H1 (cell line): ENCODE measurements at regions not wholly inside any gene's neighbourhood (a gene's known extent, or its start where the extent isn't known, plus 50 kb on each side); places are given as distances from the start of the nearest gene placed in this dataset.

Experiments used
- ATF2 ChIP-seq: IDR thresholded peaks from 2 replicates; pipeline ENCODE4 v1.6.1; 2012; ENCODE audit warnings: low read length, inconsistent platforms
- CEBPB ChIP-seq: IDR thresholded peaks from 2 replicates; pipeline ENCODE4 v1.6.1; 2012; ENCODE audit warnings: low read depth, low read length
- CTCF ChIP-seq, 3 experiments: IDR thresholded peaks; 1 replicate in 2 of 3; 2 replicates in 1 of 3; pipeline versions ENCODE4 v1.5.1 to v1.6.1; 2011; ENCODE audit warnings: low read length in 3 of 3, mild to moderate bottlenecking in 3 of 3, inconsistent platforms in 2 of 3, low read depth in 1 of 3, moderate library complexity in 1 of 3; ENCODE audit not compliant: insufficient read depth in 1 of 3; ENCODE audit errors: control extremely low read depth in 1 of 3
- EP300 ChIP-seq, 2 experiments: IDR thresholded peaks; 1 replicate in 1 of 2; 2 replicates in 1 of 2; pipeline ENCODE4 v1.6.1; 2011 to 2012; ENCODE audit warnings: low read depth in 2 of 2, low read length in 2 of 2, mild to moderate bottlenecking in 2 of 2, borderline replicate concordance in 1 of 2, inconsistent platforms in 1 of 2, moderate library complexity in 1 of 2
- EZH2 ChIP-seq: fragments of 200-600 bp; sonication (generic); IDR thresholded peaks from 2 replicates; pipeline ENCODE4 v1.7.1; 2012; ENCODE audit warnings: low read depth, mild to moderate bottlenecking, moderate library complexity, low read length, inconsistent platforms; ENCODE audit not compliant: severe bottlenecking
- MAX ChIP-seq: IDR thresholded peaks from 2 replicates; pipeline ENCODE4 v1.6.1; 2012; ENCODE audit warnings: inconsistent platforms
- POLR2AphosphoS5 ChIP-seq: IDR thresholded peaks from 2 replicates; pipeline ENCODE4 v1.6.1; 2011; ENCODE audit warnings: low read depth, low read length
- RAD21 ChIP-seq, 2 experiments: IDR thresholded peaks in 1 of 2; conservative IDR thresholded peaks in 1 of 2; 2 replicates each; pipeline ENCODE4 v1.6.1; 2011; ENCODE audit warnings: low read depth in 2 of 2, low read length in 2 of 2, improper control_type of control experiment in 1 of 2, inconsistent platforms in 1 of 2, mild to moderate bottlenecking in 1 of 2, moderate library complexity in 1 of 2
- RFX5 ChIP-seq: IDR thresholded peaks from 2 replicates; pipeline ENCODE4 v1.6.1; 2011; ENCODE audit warnings: low read depth, low read length, improper control_type of control experiment, borderline replicate concordance
- RNF2 ChIP-seq: fragments of 200-900, 300-1000 bp; sonication (generic); IDR thresholded peaks from 2 replicates; pipeline ENCODE4 v1.7.1; 2016; ENCODE audit warnings: borderline replicate concordance, low read depth, mild to moderate bottlenecking, antibody characterized with exemption, low read length; ENCODE audit not compliant: poor library complexity, severe bottlenecking; ENCODE audit errors: missing control alignments
- TAF1 ChIP-seq: IDR thresholded peaks from 2 replicates; pipeline ENCODE4 v1.6.1; 2011; ENCODE audit warnings: mild to moderate bottlenecking, low read depth, low read length
- ZNF274 ChIP-seq: IDR thresholded peaks from 2 replicates; pipeline ENCODE4 v1.7.0; 2012; ENCODE audit warnings: low read length, borderline replicate concordance; ENCODE audit errors: extremely low read depth

GRCh38 chr17:33501185-33501584 is 208.1 kb upstream of the ASIC2 start:
- TF ChIP-seq TAF1 (no peak), CTCF (IDR thresholded peaks at IDR 0.05; ENCODE audit: control extremely low read depth in 1 of 3, insufficient read depth in 1 of 3, low read depth in 1 of 3, low read length in 3 of 3) (no peak), EP300 (IDR thresholded peaks at IDR 0.05; ENCODE audit: borderline replicate concordance in 1 of 2, low read depth in 2 of 2, low read length in 2 of 2) (no peak), ZNF274 (no peak), CEBPB (no peak), MAX (no peak), POLR2AphosphoS5 (no peak), EZH2 (no peak), RAD21 (IDR thresholded peaks at IDR 0.05 in 1 of 2, conservative IDR thresholded peaks at IDR 0.05 in 1 of 2; ENCODE audit: low read depth in 2 of 2, low read length in 2 of 2) (no peak), ATF2 (no peak), RFX5 (no peak), RNF2 (no peak)
